ENCODE measurements at regions not wholly inside any gene's neighbourhood (a gene's known extent, or its start where the extent isn't known, plus 50 kb on each side); places are given as distances from the start of the nearest gene placed in this dataset.

DNA sequence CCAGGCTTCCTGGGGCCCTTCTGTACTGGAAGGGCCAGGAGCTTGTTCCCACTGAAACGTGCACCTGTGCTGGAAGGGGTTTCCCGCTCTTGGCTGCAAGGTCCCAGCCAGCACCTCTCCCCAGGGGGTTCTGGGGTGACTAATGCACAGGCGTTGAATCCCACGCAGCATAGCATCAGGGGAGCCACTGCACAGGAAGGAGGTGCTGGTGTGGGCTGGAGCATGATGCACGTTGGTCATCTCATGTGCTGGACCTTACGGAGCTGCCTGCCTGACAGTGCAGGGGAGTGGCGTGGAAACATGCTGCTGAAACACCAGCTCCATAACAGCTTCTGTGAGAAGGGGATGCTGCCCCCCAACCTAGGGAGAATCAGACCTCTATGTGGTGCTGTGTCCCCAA lies 623.0 kb downstream of the AACS start:
- TF ChIP-seq, protein P1, sequence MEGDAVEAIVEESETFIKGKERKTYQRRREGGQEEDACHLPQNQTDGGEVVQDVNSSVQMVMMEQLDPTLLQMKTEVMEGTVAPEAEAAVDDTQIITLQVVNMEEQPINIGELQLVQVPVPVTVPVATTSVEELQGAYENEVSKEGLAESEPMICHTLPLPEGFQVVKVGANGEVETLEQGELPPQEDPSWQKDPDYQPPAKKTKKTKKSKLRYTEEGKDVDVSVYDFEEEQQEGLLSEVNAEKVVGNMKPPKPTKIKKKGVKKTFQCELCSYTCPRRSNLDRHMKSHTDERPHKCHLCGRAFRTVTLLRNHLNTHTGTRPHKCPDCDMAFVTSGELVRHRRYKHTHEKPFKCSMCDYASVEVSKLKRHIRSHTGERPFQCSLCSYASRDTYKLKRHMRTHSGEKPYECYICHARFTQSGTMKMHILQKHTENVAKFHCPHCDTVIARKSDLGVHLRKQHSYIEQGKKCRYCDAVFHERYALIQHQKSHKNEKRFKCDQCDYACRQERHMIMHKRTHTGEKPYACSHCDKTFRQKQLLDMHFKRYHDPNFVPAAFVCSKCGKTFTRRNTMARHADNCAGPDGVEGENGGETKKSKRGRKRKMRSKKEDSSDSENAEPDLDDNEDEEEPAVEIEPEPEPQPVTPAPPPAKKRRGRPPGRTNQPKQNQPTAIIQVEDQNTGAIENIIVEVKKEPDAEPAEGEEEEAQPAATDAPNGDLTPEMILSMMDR (IDR thresholded peaks at IDR 0.05; ENCODE audit: low read length) = no peak
- no peak for TF ChIP-seq EZH2 (IDR thresholded peaks at IDR 0.05; ENCODE audit: borderline replicate concordance, low read length)
